ENCODE measurements at regions not wholly inside any gene's neighbourhood (a gene's known extent, or its start where the extent isn't known, plus 50 kb on each side); places are given as distances from the start of the nearest gene placed in this dataset.

DNA sequence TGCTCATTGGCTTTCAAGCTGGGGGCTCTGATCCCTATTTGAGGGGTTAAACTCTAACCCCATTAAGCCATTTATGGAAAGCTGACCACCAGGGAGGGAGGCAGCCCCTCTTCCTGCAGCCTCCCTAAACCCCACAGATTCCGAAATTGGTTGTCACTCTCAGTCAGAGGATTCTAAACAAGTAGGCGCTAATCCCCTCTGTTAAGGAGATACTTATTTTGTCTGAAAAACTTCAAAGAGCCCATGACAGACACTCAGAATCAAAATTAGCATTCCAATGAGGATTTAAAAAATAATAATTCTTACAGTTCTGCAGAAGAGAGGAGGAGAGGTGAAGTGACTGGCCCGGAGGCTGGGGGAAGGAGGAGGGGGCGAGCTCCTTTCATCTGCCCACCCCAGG, 69.7 kb upstream of the LMO1 start (continued):
- TF ChIP-seq RAD51 (IDR thresholded peaks at IDR 0.05), result no peak
- TF ChIP-seq, protein P1, sequence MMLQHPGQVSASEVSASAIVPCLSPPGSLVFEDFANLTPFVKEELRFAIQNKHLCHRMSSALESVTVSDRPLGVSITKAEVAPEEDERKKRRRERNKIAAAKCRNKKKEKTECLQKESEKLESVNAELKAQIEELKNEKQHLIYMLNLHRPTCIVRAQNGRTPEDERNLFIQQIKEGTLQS (IDR thresholded peaks at IDR 0.05; ENCODE audit: borderline replicate concordance, extremely low read depth, low read depth, low read length), result no peak
- no peak for TF ChIP-seq NRF1 (conservative IDR thresholded peaks at IDR 0.05; ENCODE audit: low read depth, low read length)
- TF ChIP-seq NFYA (IDR thresholded peaks at IDR 0.05; ENCODE audit: borderline replicate concordance, low read depth, low read length), result no peak
- no peak for TF ChIP-seq CBFB (IDR thresholded peaks at IDR 0.05; ENCODE audit: low read depth)
- TF ChIP-seq SRF (IDR thresholded peaks at IDR 0.05; ENCODE audit: low read depth in 2 of 2, low read length in 2 of 2), result no peak
- TF ChIP-seq, protein P2, sequence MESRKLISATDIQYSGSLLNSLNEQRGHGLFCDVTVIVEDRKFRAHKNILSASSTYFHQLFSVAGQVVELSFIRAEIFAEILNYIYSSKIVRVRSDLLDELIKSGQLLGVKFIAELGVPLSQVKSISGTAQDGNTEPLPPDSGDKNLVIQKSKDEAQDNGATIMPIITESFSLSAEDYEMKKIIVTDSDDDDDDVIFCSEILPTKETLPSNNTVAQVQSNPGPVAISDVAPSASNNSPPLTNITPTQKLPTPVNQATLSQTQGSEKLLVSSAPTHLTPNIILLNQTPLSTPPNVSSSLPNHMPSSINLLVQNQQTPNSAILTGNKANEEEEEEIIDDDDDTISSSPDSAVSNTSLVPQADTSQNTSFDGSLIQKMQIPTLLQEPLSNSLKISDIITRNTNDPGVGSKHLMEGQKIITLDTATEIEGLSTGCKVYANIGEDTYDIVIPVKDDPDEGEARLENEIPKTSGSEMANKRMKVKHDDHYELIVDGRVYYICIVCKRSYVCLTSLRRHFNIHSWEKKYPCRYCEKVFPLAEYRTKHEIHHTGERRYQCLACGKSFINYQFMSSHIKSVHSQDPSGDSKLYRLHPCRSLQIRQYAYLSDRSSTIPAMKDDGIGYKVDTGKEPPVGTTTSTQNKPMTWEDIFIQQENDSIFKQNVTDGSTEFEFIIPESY (IDR thresholded peaks at IDR 0.05), result no peak

DNA sequence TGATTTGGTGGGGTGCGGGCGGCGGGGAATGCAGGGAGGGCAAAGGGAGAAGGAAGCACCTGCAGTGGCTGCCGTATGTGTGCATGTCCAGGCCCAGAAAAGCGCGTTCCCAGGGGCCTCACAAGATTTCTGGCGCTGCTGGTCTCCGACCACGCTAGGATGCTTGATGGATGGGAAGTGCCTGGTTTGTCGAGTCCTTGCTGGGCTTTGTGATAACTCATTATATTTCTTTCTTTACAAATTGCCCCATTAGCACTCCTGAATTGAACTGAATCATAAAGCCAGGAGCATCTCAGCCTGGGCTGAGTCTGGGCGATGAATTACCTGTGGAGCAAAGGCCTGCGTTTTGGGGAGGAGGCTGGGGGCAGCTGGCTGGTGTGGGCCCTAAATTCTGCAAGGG, 69.2 kb upstream of the LMO1 start:
- ChIA-PET SMC1A (ENCODE audit: uncharacterized antibody, unreplicated experiment) (interaction anchor here (1.2 kb wide), 1 partner anchor 11 kb away, joined by 3 read pairs; no protein-coding TSS in a partner anchor), RAD21 (ENCODE audit: unreplicated experiment) (no interaction called here), POLR2A (no interaction called here), CTCF (no interaction called here)
- H3K4me2 ChIP-seq (ENCODE audit: control insufficient read depth, insufficient read depth), result no peak overlapping the region
- intact Hi-C loops (cut with micrococcal nuclease; ENCODE audit: unreplicated experiment) (no loop called here), in situ Hi-C loops (cut with MboI) (no loop called here)
- ATAC-seq (no peak), FAIRE-seq (no peak), DNase-seq (ENCODE audit: low read depth, low spot score) (no peak)
- no peak overlapping the region for H3K9ac ChIP-seq (ENCODE audit: control insufficient read depth, insufficient read depth, low read length)
- 65% methylated on average over 12 of the region's 12 CpGs for WGBS (ENCODE audit: insufficient coverage, insufficient replicate concordance, low lambda C conversion rate, missing lambda C conversion rate)
- no peaks in the 10 kb centered on the region for H3K27me3 ChIP-seq (replicated peaks in 1 of 2; ENCODE audit: control insufficient read depth in 2 of 2, insufficient read depth in 2 of 2, low read length in 1 of 2)
- H4K20me1 ChIP-seq (ENCODE audit: control insufficient read depth, insufficient read depth), result no peaks in the 10 kb centered on the region
- H3K4me1 ChIP-seq (ENCODE audit: control insufficient read depth, insufficient read depth, low read length), result peaks cover 23% of the 10 kb centered on the region
- no peak overlapping the region for H3K4me3 ChIP-seq
- H3K27ac ChIP-seq (ENCODE audit: control insufficient read depth, insufficient read depth), result no peak overlapping the region
- no peak overlapping the region for H2AFZ ChIP-seq (ENCODE audit: control insufficient read depth, low read depth, low read length)
- H3K9me3 ChIP-seq (replicated peaks; ENCODE audit: control insufficient read depth, insufficient read depth, low read length), result no peaks in the 10 kb centered on the region
- no TSS peak for BruUV-seq (replicated peaks)
- H3K36me3 ChIP-seq (ENCODE audit: control insufficient read depth in 2 of 2, insufficient read depth in 2 of 2, low read length in 1 of 2), result no peaks in the 10 kb centered on the region
- no peaks in the 10 kb centered on the region for H3K79me2 ChIP-seq (ENCODE audit: control insufficient read depth, insufficient read depth, low read length)
- TF ChIP-seq ESRRA (IDR thresholded peaks at IDR 0.05; ENCODE audit: low read length), result no peak
- TF ChIP-seq, protein P3, sequence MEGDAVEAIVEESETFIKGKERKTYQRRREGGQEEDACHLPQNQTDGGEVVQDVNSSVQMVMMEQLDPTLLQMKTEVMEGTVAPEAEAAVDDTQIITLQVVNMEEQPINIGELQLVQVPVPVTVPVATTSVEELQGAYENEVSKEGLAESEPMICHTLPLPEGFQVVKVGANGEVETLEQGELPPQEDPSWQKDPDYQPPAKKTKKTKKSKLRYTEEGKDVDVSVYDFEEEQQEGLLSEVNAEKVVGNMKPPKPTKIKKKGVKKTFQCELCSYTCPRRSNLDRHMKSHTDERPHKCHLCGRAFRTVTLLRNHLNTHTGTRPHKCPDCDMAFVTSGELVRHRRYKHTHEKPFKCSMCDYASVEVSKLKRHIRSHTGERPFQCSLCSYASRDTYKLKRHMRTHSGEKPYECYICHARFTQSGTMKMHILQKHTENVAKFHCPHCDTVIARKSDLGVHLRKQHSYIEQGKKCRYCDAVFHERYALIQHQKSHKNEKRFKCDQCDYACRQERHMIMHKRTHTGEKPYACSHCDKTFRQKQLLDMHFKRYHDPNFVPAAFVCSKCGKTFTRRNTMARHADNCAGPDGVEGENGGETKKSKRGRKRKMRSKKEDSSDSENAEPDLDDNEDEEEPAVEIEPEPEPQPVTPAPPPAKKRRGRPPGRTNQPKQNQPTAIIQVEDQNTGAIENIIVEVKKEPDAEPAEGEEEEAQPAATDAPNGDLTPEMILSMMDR (IDR thresholded peaks at IDR 0.05 in 2 of 3, conservative IDR thresholded peaks at IDR 0.05 in 1 of 3; ENCODE audit: control insufficient read depth in 2 of 3, extremely low read depth in 1 of 3, insufficient read depth in 1 of 3, low read depth in 3 of 3, low read length in 3 of 3), result no peak
- TF ChIP-seq, protein P4, sequence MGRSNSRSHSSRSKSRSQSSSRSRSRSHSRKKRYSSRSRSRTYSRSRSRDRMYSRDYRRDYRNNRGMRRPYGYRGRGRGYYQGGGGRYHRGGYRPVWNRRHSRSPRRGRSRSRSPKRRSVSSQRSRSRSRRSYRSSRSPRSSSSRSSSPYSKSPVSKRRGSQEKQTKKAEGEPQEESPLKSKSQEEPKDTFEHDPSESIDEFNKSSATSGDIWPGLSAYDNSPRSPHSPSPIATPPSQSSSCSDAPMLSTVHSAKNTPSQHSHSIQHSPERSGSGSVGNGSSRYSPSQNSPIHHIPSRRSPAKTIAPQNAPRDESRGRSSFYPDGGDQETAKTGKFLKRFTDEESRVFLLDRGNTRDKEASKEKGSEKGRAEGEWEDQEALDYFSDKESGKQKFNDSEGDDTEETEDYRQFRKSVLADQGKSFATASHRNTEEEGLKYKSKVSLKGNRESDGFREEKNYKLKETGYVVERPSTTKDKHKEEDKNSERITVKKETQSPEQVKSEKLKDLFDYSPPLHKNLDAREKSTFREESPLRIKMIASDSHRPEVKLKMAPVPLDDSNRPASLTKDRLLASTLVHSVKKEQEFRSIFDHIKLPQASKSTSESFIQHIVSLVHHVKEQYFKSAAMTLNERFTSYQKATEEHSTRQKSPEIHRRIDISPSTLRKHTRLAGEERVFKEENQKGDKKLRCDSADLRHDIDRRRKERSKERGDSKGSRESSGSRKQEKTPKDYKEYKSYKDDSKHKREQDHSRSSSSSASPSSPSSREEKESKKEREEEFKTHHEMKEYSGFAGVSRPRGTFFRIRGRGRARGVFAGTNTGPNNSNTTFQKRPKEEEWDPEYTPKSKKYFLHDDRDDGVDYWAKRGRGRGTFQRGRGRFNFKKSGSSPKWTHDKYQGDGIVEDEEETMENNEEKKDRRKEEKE (IDR thresholded peaks at IDR 0.05), result no peak
- TF ChIP-seq NFYA (IDR thresholded peaks at IDR 0.05; ENCODE audit: borderline replicate concordance, low read depth, low read length), result no peak
- no peak for TF ChIP-seq NRF1 (conservative IDR thresholded peaks at IDR 0.05; ENCODE audit: low read depth, low read length)
- no peak for TF ChIP-seq ATF7 (IDR thresholded peaks at IDR 0.05; ENCODE audit: low read depth)
- TF ChIP-seq GATAD2B (conservative IDR thresholded peaks at IDR 0.05; ENCODE audit: low read depth), result no peak
- TF ChIP-seq, protein P5, sequence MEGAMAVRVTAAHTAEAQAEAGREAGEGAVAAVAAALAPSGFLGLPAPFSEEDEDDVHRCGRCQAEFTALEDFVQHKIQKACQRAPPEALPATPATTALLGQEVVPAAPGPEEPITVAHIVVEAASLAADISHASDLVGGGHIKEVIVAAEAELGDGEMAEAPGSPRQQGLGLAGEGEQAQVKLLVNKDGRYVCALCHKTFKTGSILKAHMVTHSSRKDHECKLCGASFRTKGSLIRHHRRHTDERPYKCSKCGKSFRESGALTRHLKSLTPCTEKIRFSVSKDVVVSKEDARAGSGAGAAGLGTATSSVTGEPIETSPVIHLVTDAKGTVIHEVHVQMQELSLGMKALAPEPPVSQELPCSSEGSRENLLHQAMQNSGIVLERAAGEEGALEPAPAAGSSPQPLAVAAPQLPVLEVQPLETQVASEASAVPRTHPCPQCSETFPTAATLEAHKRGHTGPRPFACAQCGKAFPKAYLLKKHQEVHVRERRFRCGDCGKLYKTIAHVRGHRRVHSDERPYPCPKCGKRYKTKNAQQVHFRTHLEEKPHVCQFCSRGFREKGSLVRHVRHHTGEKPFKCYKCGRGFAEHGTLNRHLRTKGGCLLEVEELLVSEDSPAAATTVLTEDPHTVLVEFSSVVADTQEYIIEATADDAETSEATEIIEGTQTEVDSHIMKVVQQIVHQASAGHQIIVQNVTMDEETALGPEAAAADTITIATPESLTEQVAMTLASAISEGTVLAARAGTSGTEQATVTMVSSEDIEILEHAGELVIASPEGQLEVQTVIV (IDR thresholded peaks at IDR 0.05; ENCODE audit: borderline replicate concordance, partially characterized antibody), result no peak
